GM21528 (cell line): ENCODE measurements at regions not wholly inside any gene's neighbourhood (a gene's known extent, or its start where the extent isn't known, plus 50 kb on each side); places are given as distances from the start of the nearest gene placed in this dataset.
"Not testable (repeated sequence)": the region's sequence is repeated elsewhere in the genome, so short reads cannot be mapped to it uniquely, and the experiment has no call there.

Source experiments
- ATAC-seq: cut with Tn5 transposase; IDR thresholded peaks from one replicate; pipeline ENCODE4 v1.9.1; 2021; ENCODE audit warnings: mild to moderate bottlenecking, moderate library complexity; ENCODE audit not compliant: unreplicated experiment, low FRiP score

DNA sequence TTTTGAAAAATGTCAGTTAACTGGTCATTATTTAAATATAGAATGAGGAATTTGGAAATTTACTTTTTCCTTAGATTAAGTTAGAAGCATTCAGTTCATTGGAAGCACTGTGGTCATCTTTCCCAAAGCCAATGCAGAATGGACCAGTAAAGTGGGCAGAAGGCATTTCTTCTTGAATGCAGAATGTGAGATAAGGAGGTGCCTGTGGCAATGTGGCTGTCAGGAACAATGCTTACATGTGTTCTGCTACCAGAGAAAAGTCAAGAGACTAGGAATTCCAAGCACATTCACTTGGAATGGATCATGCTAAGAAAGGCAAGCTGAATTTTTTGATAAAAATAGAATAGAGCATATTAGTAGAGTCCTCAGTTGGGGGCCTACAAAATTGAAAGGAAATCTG, 295.0 kb upstream of the KCNH7 start:
- ATAC-seq: no peak

DNA sequence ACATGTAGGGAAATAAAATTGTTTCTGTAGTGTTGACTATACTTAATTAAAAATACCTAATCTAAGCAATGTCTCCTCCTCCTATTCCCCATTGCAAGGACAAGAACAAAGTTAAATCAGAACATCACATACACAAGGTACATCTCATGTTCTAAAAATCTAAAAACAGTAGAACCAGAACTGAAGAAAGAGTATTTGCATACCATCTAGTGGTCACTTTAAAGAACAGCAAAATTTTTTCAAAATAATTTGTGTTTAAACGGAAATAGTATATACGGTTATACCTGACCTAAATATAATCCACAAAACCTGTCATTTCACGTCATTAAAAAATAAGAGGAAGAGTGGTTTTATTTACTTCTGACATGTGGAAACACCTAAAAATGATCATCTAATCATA, 294.3 kb upstream of the KCNH7 start:
- no peak for ATAC-seq

DNA sequence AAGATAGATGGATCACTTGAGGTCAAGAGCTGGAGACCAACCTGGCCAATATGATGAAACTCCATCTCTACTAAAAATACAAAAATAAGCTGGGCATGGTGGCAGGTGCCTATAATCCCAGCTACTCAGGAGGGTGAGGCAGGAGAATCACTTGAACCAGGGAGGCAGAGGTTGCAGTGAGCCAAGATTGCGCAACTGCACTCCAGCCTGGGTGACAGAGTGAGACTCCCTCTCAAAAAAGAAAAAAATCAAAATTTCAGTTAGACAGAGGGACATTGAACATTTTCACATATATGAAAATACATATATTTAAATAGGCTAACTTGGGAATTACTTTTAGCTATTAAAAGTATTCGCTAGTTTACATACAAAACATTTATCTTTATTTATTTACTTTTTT, 293.6 kb upstream of the KCNH7 start:
- not testable (repeated sequence) for ATAC-seq

DNA sequence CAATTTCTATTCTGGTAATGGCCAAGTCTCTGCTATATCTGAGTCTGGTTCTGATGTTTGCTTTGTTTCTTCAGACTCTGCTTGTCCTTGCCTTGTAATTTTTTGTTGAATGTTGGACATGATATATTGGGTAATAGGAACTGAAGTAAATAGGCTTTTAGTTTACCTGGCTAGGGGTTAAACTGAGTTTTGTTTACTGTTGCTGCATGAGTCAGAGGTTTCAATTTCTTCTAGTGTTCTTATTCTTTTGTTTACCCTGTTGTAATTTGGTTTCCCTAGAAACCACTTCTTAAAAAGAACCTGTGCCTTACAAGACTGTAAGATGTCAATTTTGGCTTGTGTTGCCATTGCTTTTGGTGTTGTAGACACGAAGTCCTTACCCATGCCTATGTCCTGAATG, 285.0 kb upstream of the KCNH7 start:
- no peak for ATAC-seq

DNA sequence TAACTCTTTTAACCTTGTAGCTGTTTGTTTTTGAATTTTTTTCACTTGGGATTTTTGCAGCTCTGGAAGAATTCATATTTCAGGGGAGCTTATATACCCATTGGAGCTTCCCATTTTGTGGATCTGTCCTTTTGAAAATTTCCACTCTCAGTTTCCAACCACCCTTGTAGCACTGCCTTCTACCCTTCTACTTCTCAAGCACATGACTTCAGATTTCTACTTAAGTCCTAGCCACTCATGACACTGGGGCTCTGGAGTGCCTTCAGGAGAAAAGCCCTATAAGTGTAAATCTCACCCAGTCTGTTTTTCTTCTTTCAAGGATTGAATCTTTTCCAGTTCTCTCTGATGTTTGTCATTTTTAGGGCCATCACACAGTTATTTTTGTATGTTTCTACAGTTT, 283.7 kb upstream of the KCNH7 start:
- no peak for ATAC-seq

DNA sequence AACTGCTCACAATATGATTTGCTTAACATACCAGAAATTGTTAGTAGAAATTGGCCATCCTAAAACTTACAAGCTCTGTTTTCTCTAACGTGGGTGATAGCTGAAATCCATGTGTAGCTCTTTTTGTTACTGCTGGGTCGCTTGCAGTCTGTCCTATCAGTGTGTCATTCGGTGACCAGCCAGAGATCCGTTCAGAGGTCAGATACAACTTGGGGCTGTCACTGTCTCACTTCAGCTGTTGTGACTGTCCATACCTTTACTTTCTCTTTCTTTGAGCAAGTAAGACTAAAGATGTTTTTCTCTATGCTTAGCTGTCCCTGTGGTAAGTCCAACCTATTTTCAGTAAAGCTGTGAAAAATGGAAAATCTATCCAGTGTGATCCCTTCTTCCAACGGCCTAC, 282.9 kb upstream of the KCNH7 start:
- ATAC-seq: no peak

DNA sequence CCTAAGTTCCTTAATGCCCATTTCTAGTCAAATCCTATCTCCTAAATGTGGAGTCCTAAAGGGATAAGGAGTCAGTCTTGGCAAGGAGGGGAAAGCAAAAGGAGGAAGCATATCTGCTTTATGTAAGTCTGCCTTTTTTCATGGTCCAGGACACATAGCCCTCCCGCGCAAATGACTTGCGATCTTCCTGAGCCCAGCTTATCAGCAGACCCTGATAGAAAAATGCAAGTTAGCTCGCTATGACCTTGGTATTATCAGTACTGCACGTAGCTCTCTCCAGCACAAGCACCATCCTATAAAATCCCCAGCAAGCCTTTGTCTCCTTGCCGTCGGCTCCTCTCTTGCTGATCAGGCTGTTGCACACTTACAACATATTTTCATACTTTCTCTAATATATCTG, 281.4 kb upstream of the KCNH7 start:
- no peak for ATAC-seq

DNA sequence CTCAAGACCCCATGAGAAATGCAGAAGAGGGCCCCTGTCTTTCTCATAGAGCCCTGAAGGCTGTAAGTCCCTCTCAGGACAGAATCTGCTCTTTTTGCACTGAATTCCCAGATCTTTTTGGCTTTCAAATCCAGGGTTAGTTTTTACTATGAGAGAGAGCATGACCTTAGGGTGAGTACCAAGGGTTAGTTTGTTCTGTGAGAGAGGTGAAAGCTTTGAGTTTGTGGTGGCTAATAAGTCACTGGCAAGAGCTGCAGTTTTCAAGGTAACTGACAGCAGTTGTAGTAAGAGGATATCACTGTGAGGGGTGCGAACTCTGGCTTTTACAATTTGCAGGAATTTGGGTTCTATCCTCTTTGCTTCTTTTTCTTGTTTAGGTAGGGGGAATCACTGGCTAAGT, 248.4 kb upstream of the KCNH7 start:
- ATAC-seq: no peak

DNA sequence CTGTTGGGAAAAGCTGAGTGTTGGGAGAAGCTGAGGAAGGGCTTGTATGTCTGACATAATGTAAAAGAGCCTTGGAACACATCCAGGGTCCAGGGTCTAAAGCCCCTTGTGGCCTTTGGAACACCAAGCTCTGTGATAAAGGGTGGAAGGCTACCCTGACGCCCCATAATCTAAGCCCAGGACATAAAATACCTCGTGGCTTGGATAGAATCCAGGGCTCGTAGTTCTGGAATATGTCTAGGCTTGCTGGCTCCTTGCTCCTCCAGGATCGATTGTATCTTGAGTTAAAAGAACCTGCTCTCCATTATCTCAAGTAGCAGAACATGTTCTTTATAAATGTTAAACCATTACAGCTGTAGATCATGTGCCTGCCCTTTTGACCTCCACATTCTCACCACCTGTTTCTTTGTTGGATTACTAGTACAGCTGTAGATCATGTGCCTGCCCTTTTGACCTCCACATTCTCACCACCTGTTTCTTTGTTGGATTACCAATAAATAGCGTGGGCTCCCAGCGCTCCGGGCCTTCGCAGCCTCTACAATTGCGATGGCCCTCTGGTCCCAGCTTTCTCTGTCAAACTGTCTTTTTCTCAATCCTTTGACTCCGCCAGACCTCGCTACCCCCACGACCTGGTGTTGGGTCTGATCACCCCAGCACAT, 246.9 kb upstream of the KCNH7 start:
- ATAC-seq: not testable (repeated sequence)

DNA sequence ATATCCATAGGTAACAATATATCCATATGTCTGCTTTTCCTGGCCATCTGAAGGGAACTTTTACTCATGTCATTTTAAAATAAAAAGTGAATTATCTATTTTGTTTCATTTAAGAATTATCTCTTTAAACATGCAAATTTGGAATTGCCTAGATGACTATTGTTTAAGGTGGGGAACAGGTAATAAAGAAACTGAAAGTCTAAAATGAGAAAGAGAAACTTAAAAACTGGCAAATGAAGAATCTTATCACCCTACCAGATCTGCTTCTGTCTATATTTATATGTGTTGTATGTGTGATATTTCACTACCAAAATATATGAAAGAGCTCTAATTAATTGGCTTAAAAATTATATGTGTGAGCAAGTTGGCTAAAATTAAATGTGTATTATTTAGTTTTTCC, 243.2 kb upstream of the KCNH7 start:
- no peak for ATAC-seq

DNA sequence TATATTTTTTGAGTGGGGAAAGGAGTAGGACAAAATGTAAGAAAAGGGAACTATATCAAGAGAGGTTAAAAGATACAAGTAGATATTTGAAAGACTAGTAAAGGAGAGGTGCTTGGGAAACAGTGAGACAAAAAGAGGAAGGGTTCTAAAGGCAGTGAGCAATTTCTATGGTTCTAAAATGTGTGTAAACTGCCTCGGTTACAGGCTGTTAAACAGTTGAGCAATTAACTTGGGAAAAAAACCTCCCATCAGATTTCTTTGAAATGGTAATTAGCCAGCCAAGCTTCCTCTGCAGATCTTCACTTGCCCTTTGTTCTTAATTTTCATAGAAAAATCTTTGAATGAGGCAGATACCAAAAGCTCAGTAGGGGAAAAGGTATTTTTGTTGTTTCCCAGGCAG, 238.7 kb upstream of the KCNH7 start:
- no peak for ATAC-seq

DNA sequence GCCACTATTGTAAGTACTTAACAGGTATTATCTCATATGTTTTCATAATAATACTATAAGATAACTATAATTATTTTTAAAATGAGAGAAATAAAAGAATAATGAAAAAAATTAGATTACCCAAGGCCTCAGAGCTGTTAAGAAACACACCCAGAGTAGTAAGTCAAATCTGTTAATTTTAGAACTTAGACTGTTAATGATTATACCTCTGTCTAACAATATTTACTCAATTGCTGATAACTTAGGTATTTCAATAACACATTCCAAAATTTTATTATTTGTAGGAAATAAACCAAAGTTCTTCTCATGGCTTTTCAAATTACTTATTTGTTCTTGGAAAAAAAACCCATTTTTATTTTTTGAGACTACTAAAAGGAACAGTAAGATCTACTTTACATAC, 227.5 kb upstream of the KCNH7 start:
- no peak for ATAC-seq

DNA sequence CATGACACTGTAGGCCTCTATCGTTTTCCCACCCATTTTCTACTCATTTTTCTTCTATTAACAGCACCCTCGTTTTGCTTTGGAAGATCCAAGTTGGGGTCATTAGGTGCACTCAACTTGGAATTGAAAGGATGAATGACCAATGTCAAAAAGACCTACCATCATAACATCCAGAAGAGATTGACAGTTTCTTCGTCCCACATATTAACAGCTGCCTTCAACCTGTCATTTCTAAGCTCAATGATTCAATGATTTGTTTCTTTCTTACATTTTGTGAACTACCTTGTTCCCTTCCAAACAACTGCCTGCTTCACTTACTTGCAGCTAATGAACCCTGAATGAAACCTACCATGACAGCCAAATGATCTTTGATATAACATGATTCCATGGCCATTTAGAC, 224.0 kb upstream of the KCNH7 start:
- ATAC-seq: no peak

DNA sequence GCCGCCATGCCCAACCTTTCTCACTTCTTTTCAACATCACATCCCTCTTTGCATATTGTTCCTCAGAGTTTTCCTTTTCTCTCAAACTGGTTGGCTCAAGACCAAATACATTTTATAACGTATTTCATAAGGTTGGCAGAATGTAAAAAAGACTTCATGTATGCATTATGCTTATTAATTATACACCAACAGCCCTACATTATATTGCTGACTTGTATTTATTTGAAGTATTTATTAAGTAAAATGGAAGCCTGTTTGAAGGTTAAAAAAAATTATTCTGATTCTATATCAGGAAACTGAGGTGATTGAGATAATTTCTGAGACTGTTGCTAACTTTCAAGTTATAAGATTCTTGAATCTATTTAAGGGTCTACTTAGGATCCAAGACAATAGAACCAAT, 208.0 kb upstream of the KCNH7 start:
- ATAC-seq: no peak

DNA sequence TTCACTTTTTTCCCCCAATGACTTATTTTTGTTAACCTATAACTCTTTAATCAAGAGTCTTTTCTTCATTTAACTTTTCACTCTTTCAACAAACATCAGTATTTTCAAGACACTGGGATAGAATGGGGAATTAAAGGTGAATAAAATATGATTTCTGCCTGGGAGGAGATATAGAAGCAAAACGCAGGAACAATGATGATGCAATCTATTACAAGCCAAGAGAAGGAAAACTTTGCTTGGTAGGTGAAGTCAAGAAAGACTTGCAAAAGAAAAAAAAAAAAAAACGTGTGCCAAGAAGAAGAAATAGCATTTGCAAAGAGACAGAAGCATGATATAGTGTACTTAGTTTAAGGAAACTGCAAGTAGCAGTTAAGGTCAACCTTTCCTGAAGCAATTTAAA, 207.3 kb upstream of the KCNH7 start:
- no peak for ATAC-seq

DNA sequence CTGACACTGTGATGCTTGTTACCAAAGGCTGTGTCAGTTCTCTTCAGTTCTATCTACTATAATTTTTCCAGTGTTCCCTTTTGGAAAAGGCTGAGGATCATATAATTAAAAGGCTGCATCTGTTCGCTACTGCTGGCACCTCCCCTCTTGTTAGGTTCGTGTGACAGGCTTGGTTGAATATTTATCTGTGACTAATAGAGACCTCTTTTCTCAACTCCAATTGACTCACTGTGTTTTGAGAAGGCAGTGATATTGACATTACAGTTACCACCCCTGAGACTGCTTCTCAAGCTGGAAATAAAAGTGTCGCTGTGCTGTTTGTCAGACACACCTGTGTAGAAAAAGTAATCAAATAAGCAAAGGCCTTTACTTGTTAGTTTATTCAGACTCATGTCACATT, 205.5 kb upstream of the KCNH7 start:
- ATAC-seq: no peak

DNA sequence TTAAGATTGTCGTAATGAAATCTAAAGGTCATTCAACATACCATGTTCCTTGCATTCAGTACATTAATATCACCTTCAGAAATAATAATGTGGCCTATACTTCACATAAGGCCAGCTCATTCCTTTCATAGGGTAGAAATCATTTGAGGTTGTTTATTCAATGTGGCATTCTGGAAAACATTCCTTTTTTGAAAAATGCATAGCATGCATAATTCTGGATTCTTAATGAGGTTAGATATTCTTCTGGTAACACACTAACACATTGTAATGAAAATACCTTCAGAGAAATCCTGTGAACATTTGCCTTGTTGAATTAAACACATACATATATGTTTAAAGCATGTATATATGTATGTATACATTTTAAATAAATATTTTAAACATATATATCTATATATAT, 204.6 kb upstream of the KCNH7 start:
- no peak for ATAC-seq

DNA sequence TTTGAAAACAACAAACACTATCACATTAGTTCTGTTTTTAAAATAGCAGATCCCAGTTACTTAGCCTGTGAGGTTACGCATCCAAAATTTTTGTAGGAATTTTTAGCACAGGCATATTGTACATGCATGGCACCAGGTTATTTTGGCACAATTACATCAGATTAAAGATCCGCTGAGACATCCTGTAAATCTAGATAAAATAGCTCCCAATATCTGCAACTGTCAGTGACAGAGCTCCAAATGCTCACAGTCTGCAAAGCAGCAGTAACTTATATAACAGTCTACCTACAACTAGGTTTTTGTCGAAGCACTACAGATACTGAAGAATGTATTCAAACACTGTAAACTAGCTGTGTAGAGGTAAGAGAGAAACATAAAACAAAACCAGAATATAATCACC, 200.7 kb upstream of the KCNH7 start:
- ATAC-seq: no peak

DNA sequence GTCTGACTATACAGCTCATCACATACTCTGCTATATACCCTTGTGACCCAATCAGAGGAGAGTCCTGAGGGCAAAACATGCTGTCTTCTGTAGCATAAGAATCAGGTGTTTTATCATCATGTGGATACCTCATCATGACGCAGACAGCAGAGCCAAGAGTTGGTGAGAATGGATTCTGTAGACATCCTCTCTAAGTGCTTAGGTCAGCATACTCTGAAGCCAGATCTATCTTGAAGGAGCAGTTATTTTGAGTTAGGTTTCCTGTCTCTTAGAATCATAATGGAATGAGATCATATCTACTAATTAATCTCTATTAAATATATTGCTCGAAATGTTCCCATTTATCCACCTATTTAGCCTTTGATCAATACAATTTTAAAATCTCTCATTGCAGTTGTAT, 190.2 kb upstream of the KCNH7 start:
- no peak for ATAC-seq

DNA sequence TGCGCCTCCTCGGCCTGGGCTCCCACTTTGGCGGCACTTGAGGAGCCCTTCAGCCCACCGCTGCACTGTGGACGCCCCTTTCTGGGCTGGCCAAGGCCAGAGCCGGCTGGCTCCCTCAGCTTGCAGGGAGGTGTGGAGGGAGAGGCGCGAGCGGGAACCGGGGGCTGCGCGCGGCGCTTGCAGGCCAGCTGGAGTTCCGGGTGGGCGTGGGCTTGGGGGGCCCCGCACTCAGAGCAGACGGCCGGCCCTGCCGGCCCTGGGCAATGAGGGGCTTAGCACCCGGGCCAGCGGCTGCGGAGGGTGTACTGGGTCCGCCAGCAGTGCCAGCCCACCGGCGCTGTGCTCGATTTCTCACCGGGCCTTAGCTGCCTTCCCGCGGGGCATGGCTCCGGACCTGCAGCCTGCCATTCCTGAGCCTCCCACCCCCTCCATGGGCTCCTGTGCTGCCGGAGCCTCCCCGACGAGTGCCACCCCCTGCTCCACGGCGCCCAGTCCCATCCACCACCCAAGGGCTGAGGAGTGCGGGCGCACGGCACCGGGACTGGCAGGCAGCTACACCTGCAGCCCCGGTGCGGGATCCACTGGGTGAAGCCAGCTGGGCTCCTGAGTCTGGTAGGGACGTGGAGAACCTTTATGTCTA, 187.7 kb upstream of the KCNH7 start:
- ATAC-seq: not testable (repeated sequence)

DNA sequence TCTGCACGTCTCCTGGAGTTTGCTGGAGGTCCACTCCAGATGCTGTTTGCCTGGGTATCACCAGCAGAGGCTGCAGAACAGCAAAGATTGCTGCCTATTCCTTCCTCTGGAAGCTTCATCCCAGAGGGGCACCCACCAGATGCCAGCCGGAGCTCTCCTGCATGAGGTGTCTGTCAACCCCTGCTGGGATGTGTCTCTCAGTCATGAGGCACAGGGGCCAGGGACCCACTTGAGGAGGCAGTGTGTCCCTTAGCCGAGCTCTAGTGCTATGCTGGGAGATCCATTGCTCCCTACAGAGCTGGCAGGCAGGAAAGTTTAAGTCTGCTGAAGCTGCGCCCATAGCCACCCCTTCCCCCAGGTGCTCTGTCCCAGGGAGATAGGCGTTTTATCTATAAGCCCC, 178.3 kb upstream of the KCNH7 start:
- ATAC-seq: not testable (repeated sequence)

DNA sequence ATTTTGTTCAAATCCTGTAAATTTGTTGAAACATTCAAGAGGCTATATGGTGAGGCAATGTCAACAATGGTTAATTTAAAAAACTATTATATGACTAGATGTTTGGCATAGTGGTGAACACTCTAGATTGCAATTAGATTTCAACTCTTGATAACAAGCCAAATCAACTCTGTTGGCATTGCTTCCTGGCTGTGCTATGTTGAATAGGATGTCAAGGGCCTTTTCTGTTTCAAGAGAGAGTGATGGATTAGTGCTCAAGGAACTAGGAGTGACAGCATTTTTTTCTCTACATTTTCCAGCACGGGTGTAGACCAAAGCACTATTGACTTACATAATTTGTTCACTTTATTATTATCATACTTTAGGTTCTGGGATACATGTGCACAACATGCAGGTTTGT, 172.4 kb upstream of the KCNH7 start:
- ATAC-seq: no peak

DNA sequence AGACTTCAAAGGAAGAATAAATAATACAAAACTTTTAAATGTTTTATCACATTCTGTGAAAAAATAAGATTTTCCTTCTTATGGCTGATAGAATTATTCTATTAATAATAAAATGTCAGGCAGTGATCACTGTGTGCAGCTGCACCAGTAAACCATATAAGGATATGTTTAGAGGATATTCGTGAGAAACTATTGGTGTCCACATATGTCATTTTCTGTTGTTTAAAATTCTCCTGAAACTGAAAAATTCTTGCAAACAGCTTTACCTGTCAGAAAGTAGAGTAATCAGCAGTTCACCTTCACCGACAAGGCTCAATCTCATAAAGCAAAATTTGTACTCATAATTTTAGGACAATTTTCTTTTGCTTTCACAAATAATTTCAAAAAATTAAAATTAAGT, 170.1 kb upstream of the KCNH7 start:
- ATAC-seq: no peak
